ENCODE measurements at regions not wholly inside any gene's neighbourhood (a gene's known extent, or its start where the extent isn't known, plus 50 kb on each side); places are given as distances from the start of the nearest gene placed in this dataset.
"Not testable (repeated sequence)": the region's sequence is repeated elsewhere in the genome, so short reads cannot be mapped to it uniquely, and the experiment has no call there.

GRCh38 chr3:194890091-194890490 is 204.4 kb downstream of the FAM43A start:
- Histone ChIP-seq H3K27ac (ENCODE audit: low read depth, low read length) (no peak overlapping the region), H3K4me3 (ENCODE audit: low read depth, low read length) (no peak overlapping the region), H3K27me3 (ENCODE audit: control insufficient read depth, insufficient read depth, low read length) (peaks cover 11% of the 10 kb centered on the region), H3K9me3 (ENCODE audit: control insufficient read depth, insufficient read depth, low read length) (no peaks in the 10 kb centered on the region; the same call in 1 of the 2 replicates)
- no peak for DNase-seq (ENCODE audit: low read depth, low spot score)
- ChIA-PET CTCF (no interaction called here), POLR2A (no interaction called here)
- TF ChIP-seq, protein P1, sequence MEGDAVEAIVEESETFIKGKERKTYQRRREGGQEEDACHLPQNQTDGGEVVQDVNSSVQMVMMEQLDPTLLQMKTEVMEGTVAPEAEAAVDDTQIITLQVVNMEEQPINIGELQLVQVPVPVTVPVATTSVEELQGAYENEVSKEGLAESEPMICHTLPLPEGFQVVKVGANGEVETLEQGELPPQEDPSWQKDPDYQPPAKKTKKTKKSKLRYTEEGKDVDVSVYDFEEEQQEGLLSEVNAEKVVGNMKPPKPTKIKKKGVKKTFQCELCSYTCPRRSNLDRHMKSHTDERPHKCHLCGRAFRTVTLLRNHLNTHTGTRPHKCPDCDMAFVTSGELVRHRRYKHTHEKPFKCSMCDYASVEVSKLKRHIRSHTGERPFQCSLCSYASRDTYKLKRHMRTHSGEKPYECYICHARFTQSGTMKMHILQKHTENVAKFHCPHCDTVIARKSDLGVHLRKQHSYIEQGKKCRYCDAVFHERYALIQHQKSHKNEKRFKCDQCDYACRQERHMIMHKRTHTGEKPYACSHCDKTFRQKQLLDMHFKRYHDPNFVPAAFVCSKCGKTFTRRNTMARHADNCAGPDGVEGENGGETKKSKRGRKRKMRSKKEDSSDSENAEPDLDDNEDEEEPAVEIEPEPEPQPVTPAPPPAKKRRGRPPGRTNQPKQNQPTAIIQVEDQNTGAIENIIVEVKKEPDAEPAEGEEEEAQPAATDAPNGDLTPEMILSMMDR (IDR thresholded peaks at IDR 0.05; ENCODE audit: low read depth, low read length), result no peak

GRCh38 chr3:194893121-194893987 is 207.7 kb downstream of the FAM43A start:
- H3K9me3 ChIP-seq (ENCODE audit: control insufficient read depth, insufficient read depth, low read length), result no peaks in the 10 kb centered on the region; the same call in 1 of the 2 replicates
- no peak overlapping the region for H3K27ac ChIP-seq (ENCODE audit: low read depth, low read length)
- TF ChIP-seq, protein P1 (IDR thresholded peaks at IDR 0.05; ENCODE audit: low read depth, low read length), result no peak
- POLR2A ChIA-PET, result no interaction called here
- CTCF ChIA-PET, result no interaction called here
- H3K27me3 ChIP-seq (ENCODE audit: control insufficient read depth, insufficient read depth, low read length), result peaks cover 12% of the 10 kb centered on the region
- DNase-seq (ENCODE audit: low read depth, low spot score), result no peak
- no peak overlapping the region for H3K4me3 ChIP-seq (ENCODE audit: low read depth, low read length)

- Histone ChIP-seq H3K4me3 (ENCODE audit: low read depth, low read length) (no peak overlapping the region), H3K27ac (ENCODE audit: low read depth, low read length) (no peak overlapping the region), H3K9me3 (ENCODE audit: control insufficient read depth, insufficient read depth, low read length) (no peaks in the 10 kb centered on the region; the same call in 1 of the 2 replicates), H3K27me3 (ENCODE audit: control insufficient read depth, insufficient read depth, low read length) (peaks cover 10% of the 10 kb centered on the region)
- no peak for DNase-seq (ENCODE audit: low read depth, low spot score)
- ChIA-PET CTCF (no interaction called here), POLR2A (no interaction called here)
- TF ChIP-seq, protein P1 (IDR thresholded peaks at IDR 0.05; ENCODE audit: low read depth, low read length), result no peak
Observed at GRCh38 chr3:194894538-194894937, 208.9 kb downstream of the FAM43A start.

GRCh38 chr3:194900854-194901522 is 215.3 kb downstream of the FAM43A start:
- DNase-seq (ENCODE audit: low read depth, low spot score), result no peak
- TF ChIP-seq, protein P1 (IDR thresholded peaks at IDR 0.05; ENCODE audit: low read depth, low read length), result no peak
- Histone ChIP-seq H3K27ac (ENCODE audit: low read depth, low read length) (no peak overlapping the region), H3K9me3 (ENCODE audit: control insufficient read depth, insufficient read depth, low read length) (no peaks in the 10 kb centered on the region), H3K4me3 (ENCODE audit: low read depth, low read length) (no peak overlapping the region), H3K27me3 (ENCODE audit: control insufficient read depth, insufficient read depth, low read length) (peaks cover 5% of the 10 kb centered on the region)
- CTCF ChIA-PET, result interaction anchor here (0.6 kb wide), 1 partner anchor 219 kb away, joined by 3 read pairs; no protein-coding TSS in a partner anchor
- POLR2A ChIA-PET, result no interaction called here

DNA sequence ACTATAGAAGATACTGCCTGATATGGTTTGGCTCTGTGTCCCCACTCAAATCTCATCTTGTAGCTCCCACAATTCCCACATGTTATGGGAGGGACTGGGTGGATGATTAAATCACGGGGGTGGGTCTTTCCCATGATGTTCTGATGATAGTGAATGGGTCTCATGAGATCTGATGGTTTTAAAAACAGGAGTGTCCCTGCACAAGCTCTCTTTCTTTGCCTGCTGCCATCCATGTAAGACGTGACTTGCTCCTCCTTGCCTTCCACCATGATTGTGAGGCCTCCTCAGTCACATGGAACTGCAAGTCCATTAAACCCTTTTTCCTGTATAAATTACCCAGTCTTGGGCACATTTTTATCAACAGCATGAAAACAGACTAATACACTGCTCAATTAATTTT is 217.8 kb downstream of the FAM43A start:
- CTCF ChIA-PET; DNase-seq (ENCODE audit: low read depth, low spot score); H3K27me3 ChIP-seq (ENCODE audit: control insufficient read depth, insufficient read depth, low read length); H3K4me3 ChIP-seq (ENCODE audit: low read depth, low read length); H3K27ac ChIP-seq (ENCODE audit: low read depth, low read length); H3K9me3 ChIP-seq (ENCODE audit: control insufficient read depth, insufficient read depth, low read length); POLR2A ChIA-PET: not testable (repeated sequence)

DNA sequence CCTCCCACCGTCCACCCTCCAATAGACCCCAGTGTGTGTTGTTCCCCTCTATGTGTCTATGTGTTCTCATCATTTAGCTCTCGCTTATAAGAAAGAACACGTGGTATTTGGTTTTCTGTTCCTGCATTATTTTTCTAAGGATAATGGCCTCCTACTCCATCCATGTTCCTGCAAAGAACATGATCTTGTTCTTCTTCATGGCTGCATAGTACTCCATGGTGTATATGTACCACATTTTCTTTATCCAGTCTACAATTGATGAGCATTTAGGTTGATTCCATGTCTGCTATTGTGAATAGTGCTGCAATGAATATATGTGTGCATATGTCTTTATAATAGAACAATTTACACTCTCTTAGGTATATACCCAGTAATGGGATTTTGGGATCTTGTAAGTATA is 219.3 kb downstream of the FAM43A start:
- H3K9me3 ChIP-seq (ENCODE audit: control insufficient read depth, insufficient read depth, low read length); H3K27me3 ChIP-seq (ENCODE audit: control insufficient read depth, insufficient read depth, low read length); POLR2A ChIA-PET; H3K27ac ChIP-seq (ENCODE audit: low read depth, low read length); DNase-seq (ENCODE audit: low read depth, low spot score); H3K4me3 ChIP-seq (ENCODE audit: low read depth, low read length): not testable (repeated sequence)
- CTCF ChIA-PET, result interaction anchor here (1.7 kb wide), 1 partner anchor 222 kb away, joined by 4 read pairs; no protein-coding TSS in a partner anchor

Data from AG04450 (cell line).